Sigmoid colon (tissue), 6 donors: ENCODE measurements at regions not wholly inside any gene's neighbourhood (a gene's known extent, or its start where the extent isn't known, plus 50 kb on each side); places are given as distances from the start of the nearest gene placed in this dataset.

ENCODE experiments used
- DNase-seq: peaks from one replicate; pipeline ENCODE4 v3.0.0-alpha.2; 2019
- H3K27ac ChIP-seq, 4 donors: fragments of 200-600 bp; sonication (generic); one replicate each; pipeline ENCODE4 v1.5.1; 2016 to 2019; ENCODE audit warnings: mild to moderate bottlenecking in 1 of 4
- H3K27me3 ChIP-seq, 3 donors: fragments of 200-600 bp; sonication (generic); one replicate each; pipeline ENCODE4 v1.5.1; 2019; ENCODE audit warnings: mild to moderate bottlenecking in 1 of 3
- H3K36me3 ChIP-seq, 4 donors: fragments of 200-600 bp; sonication (generic); one replicate each; pipeline ENCODE4 v1.5.1; 2016 to 2019
- H3K4me1 ChIP-seq, 4 donors: fragments of 200-600 bp; sonication (generic); one replicate each; pipeline ENCODE4 v1.5.1; 2017 to 2019
- H3K4me3 ChIP-seq, 4 donors: fragments of 200-600 bp; sonication (generic); one replicate each; pipeline ENCODE4 v1.5.1; 2017 to 2019; ENCODE audit warnings: mild to moderate bottlenecking in 2 of 4, moderate library complexity in 1 of 4
- H3K9me3 ChIP-seq, 4 donors: fragments of 200-600 bp in 3 of 4; sonication (generic) in 3 of 4; one replicate each; pipeline versions ENCODE4 v1.5.1 to v1.6.1; 2013 to 2019
- CTCF ChIP-seq, 4 experiments: fragments of 450-650 bp in 3 of 4; fragments of 200-600 bp in 1 of 4; IDR thresholded peaks; one replicate each; pipeline ENCODE4 v1.5.1; 2016 to 2019; ENCODE audit warnings: antibody characterized with exemption in 4 of 4, mild to moderate bottlenecking in 3 of 4, moderate library complexity in 2 of 4
- EP300 ChIP-seq, 4 donors: sonication (generic); formaldehyde crosslinking; IDR thresholded peaks; one replicate each; pipeline ENCODE4 v1.6.1; 2017; ENCODE audit warnings: antibody characterized with exemption in 4 of 4
- POLR2A ChIP-seq, 2 donors: fragments of 450-650 bp; IDR thresholded peaks; one replicate each; pipeline ENCODE4 v1.6.1; 2016; ENCODE audit warnings: antibody characterized with exemption in 2 of 2, mild to moderate bottlenecking in 2 of 2, moderate library complexity in 2 of 2
- POLR2AphosphoS5 ChIP-seq, 4 donors: sonication (generic); formaldehyde crosslinking; IDR thresholded peaks; one replicate each; pipeline ENCODE4 v1.6.1; 2017; ENCODE audit warnings: antibody characterized with exemption in 4 of 4
- WGBS, 2 donors: extraction: QIAGEN DNeasy Blood & Tissue Kit; methylation state at CpG; one replicate each; pipeline ENCODE4 v1.1.7; 2013; 5-methylcytosine and 5-hydroxymethylcytosine counted together
- intact Hi-C: fragments of 100-400 bp; cut with DNase I; formaldehyde crosslinking; loops from one replicate; pipeline ENCODE4 v1.15.1; 2023
- donor health status: healthy with polysubstance abuse.
- donor health status: healthy.

GRCh38 chr12:98403385-98403784 is 112.0 kb upstream of the TMPO start:
- intact Hi-C loops = no loop called here
- WGBS, 2 donors = 94 to 98% methylated on average over 1 of the region's 1 CpG
- TF ChIP-seq POLR2A (IDR thresholded peaks at IDR 0.05) (no peak), POLR2AphosphoS5 (IDR thresholded peaks at IDR 0.05) (no peak), CTCF (IDR thresholded peaks at IDR 0.05) (no peak), EP300 (IDR thresholded peaks at IDR 0.05) (no peak)

GRCh38 chr12:98403936-98404335 is 111.5 kb upstream of the TMPO start:
- Histone ChIP-seq H3K27me3 (no peaks in the 10 kb centered on the region), H3K27ac (no peak overlapping the region), H3K9me3 (peaks cover 0 to 3% (median 0%) of the 10 kb centered on the region in 4 donors), H3K4me1 (no peaks in the 10 kb centered on the region), H3K4me3 (no peak overlapping the region), H3K36me3 (no peaks in the 10 kb centered on the region)
- DNase-seq = no peak
- intact Hi-C loops = no loop called here
- TF ChIP-seq POLR2A (IDR thresholded peaks at IDR 0.05) = no peak
- TF ChIP-seq CTCF (IDR thresholded peaks at IDR 0.05) = no peak
- TF ChIP-seq EP300 (IDR thresholded peaks at IDR 0.05) = no peak
- no peak for TF ChIP-seq POLR2AphosphoS5 (IDR thresholded peaks at IDR 0.05)
- 51 to 81% methylated on average over 5 of the region's 5 CpGs for WGBS, 2 donors

More at GRCh38 chr12:98403385-98403784, 112.0 kb upstream of the TMPO start:
- H3K27ac ChIP-seq = no peak overlapping the region
- H3K36me3 ChIP-seq = no peaks in the 10 kb centered on the region
- peaks cover 0 to 3% (median 0%) of the 10 kb centered on the region in 4 donors for H3K9me3 ChIP-seq
- no peak overlapping the region for H3K4me3 ChIP-seq
- H3K27me3 ChIP-seq = no peaks in the 10 kb centered on the region
- H3K4me1 ChIP-seq = no peaks in the 10 kb centered on the region
- DNase-seq = no peak

- Histone ChIP-seq H3K27me3 (no peaks in the 10 kb centered on the region), H3K27ac (no peak overlapping the region), H3K4me3 (no peak overlapping the region), H3K4me1 (no peaks in the 10 kb centered on the region), H3K36me3 (no peaks in the 10 kb centered on the region), H3K9me3 (peaks cover 0 to 3% (median 0%) of the 10 kb centered on the region in 4 donors)
- TF ChIP-seq CTCF (IDR thresholded peaks at IDR 0.05) (no peak), EP300 (IDR thresholded peaks at IDR 0.05) (no peak), POLR2AphosphoS5 (IDR thresholded peaks at IDR 0.05) (no peak), POLR2A (IDR thresholded peaks at IDR 0.05) (no peak)
- WGBS, 2 donors = 63 to 73% methylated on average over 7 of the region's 7 CpGs
- intact Hi-C loops = no loop called here
- DNase-seq = no peak
Measured at GRCh38 chr12:98405805-98406366, 109.5 kb upstream of the TMPO start.

- no peak for DNase-seq
- intact Hi-C loops = no loop called here
- WGBS, 2 donors = 92 to 95% methylated on average over 3 of the region's 3 CpGs
- Histone ChIP-seq H3K9me3 (peaks cover 0 to 3% (median 0%) of the 10 kb centered on the region in 4 donors), H3K27me3 (no peaks in the 10 kb centered on the region), H3K4me3 (no peak overlapping the region), H3K4me1 (no peaks in the 10 kb centered on the region), H3K27ac (no peak overlapping the region), H3K36me3 (no peaks in the 10 kb centered on the region)
- no peak for TF ChIP-seq POLR2AphosphoS5 (IDR thresholded peaks at IDR 0.05)
- no peak for TF ChIP-seq POLR2A (IDR thresholded peaks at IDR 0.05)
- TF ChIP-seq CTCF (IDR thresholded peaks at IDR 0.05) = no peak
- TF ChIP-seq EP300 (IDR thresholded peaks at IDR 0.05) = no peak
Measured at GRCh38 chr12:98406378-98406777, 109.0 kb upstream of the TMPO start.

GRCh38 chr12:98408681-98409080 is 106.7 kb upstream of the TMPO start:
- H3K9me3 ChIP-seq = peaks cover 0 to 3% (median 0%) of the 10 kb centered on the region in 4 donors
- H3K27me3 ChIP-seq = no peaks in the 10 kb centered on the region
- no peaks in the 10 kb centered on the region for H3K4me1 ChIP-seq
- TF ChIP-seq EP300 (IDR thresholded peaks at IDR 0.05) (no peak), POLR2A (IDR thresholded peaks at IDR 0.05) (no peak), CTCF (IDR thresholded peaks at IDR 0.05) (no peak), POLR2AphosphoS5 (IDR thresholded peaks at IDR 0.05) (no peak)
- H3K4me3 ChIP-seq = no peak overlapping the region
- DNase-seq = no peak
- 76 to 77% methylated on average over 4 of the region's 4 CpGs for WGBS, 2 donors
- no peaks in the 10 kb centered on the region for H3K36me3 ChIP-seq
- intact Hi-C loops = no loop called here
- H3K27ac ChIP-seq = no peak overlapping the region
